Testis (tissue), 2 donors: ENCODE measurements at regions not wholly inside any gene's neighbourhood (a gene's known extent, or its start where the extent isn't known, plus 50 kb on each side); places are given as distances from the start of the nearest gene placed in this dataset.

Experiments used
- CTCF ChIP-seq, 3 experiments: fragments of 450-650 bp in 2 of 3; fragments of 200-600 bp in 1 of 3; sonication (generic) in 1 of 3; IDR thresholded peaks; one replicate each; pipeline ENCODE4 v1.5.1; 2016 to 2019; ENCODE audit warnings: antibody characterized with exemption in 3 of 3, mild to moderate bottlenecking in 2 of 3, moderate library complexity in 1 of 3
- POLR2A ChIP-seq: fragments of 450-650 bp; IDR thresholded peaks from one replicate; pipeline ENCODE4 v1.6.1; 2017; ENCODE audit warnings: antibody characterized with exemption, mild to moderate bottlenecking, moderate library complexity

DNA sequence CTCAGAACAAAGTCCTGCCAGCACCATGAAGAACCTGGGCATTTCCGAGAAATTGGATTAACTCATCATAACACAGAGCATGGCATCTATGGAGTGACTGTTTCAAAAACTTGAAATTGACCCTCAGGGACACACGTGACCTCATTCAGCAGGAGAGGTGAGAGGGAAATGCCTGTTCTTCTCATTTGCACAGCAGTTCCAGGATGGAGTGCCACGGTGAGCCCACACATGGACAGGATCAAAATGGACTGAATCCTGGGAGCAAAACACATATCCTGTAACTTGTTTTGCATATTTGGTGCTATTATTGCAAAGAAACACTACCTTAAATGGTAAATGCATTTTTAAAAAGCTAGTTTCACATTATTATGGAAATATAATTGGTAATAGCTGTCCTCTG lies 256.1 kb upstream of the IRX2 start:
- no peak for TF ChIP-seq CTCF (IDR thresholded peaks at IDR 0.05)
- no peak for TF ChIP-seq POLR2A
